Neural cell (in vitro differentiated cells): ENCODE measurements at regions not wholly inside any gene's neighbourhood (a gene's known extent, or its start where the extent isn't known, plus 50 kb on each side); places are given as distances from the start of the nearest gene placed in this dataset.

Experiments
- H2AFZ ChIP-seq: fragments of 200-600, 300-800 bp; sonication (generic), shearing (Covaris generic); 2 replicates; pipeline ENCODE4 v1.6.0; 2014; ENCODE audit warnings: low read depth, mild to moderate bottlenecking, antibody characterized with exemption, low read length, moderate library complexity
- H3F3A ChIP-seq: fragments of 200-600 bp; shearing (Covaris generic); 2 replicates; pipeline ENCODE4 v1.6.1; 2016; ENCODE audit warnings: mild to moderate bottlenecking, moderate library complexity, mixed read lengths, antibody characterized with exemption, low read length; ENCODE audit not compliant: insufficient read depth, poor library complexity, severe bottlenecking
- H3K27ac ChIP-seq: fragments of 200-600, 300-800 bp; sonication (generic), shearing (Covaris generic); 2 replicates; pipeline ENCODE4 v1.5.1; 2014; ENCODE audit warnings: mild to moderate bottlenecking, low read length, moderate library complexity
- H3K27me3 ChIP-seq: fragments of 300-800, 200-600 bp; sonication (generic), shearing (Covaris generic); 2 replicates; pipeline ENCODE4 v1.6.0; 2014; ENCODE audit warnings: mild to moderate bottlenecking, low read depth, low read length, moderate library complexity; ENCODE audit not compliant: insufficient read depth
- H3K36me3 ChIP-seq: fragments of 300-800, 200-600 bp; sonication (generic), shearing (Covaris generic); 2 replicates; pipeline ENCODE4 v1.5.1; 2014; ENCODE audit warnings: mild to moderate bottlenecking, antibody characterized with exemption, low read length, moderate library complexity; ENCODE audit not compliant: insufficient read depth
- H3K4me2 ChIP-seq: fragments of 300-800, 200-600 bp; sonication (generic), shearing (Covaris generic); 2 replicates; pipeline ENCODE4 v1.6.0; 2014; ENCODE audit warnings: mild to moderate bottlenecking, low read length
- H3K4me3 ChIP-seq: fragments of 300-800, 200-600 bp; sonication (generic), shearing (Covaris generic); 2 replicates; pipeline ENCODE4 v1.5.1; 2014; ENCODE audit warnings: mild to moderate bottlenecking, low read length, moderate library complexity
- H3K79me2 ChIP-seq: fragments of 200-600 bp; shearing (Covaris generic); replicated peaks from 2 replicates; pipeline ENCODE4 v1.6.0; 2014; ENCODE audit warnings: mild to moderate bottlenecking, low read length, moderate library complexity; ENCODE audit not compliant: insufficient read depth
- H3K9ac ChIP-seq: fragments of 300-800, 200-600 bp; sonication (generic), shearing (Covaris generic); 2 replicates; pipeline ENCODE4 v1.6.1; 2016; ENCODE audit warnings: mild to moderate bottlenecking, low read length, mixed read lengths
- H3K9me2 ChIP-seq: fragments of 200-600 bp; shearing (Covaris generic); 2 replicates; pipeline ENCODE4 v1.6.1; 2016; ENCODE audit warnings: mild to moderate bottlenecking, low read length, mixed read lengths; ENCODE audit not compliant: insufficient read depth
- H3K9me3 ChIP-seq: fragments of 200-600, 300-800 bp; sonication (generic), shearing (Covaris generic); 2 replicates; pipeline ENCODE4 v1.6.1; 2016; ENCODE audit warnings: mild to moderate bottlenecking, mixed run types, low read length, moderate library complexity, mixed read lengths
- H4K20me1 ChIP-seq: fragments of 200-600 bp; shearing (Covaris generic); 2 replicates; pipeline ENCODE4 v1.6.1; 2016; ENCODE audit warnings: mild to moderate bottlenecking, mixed run types; ENCODE audit not compliant: insufficient read depth
- EP300 ChIP-seq: fragments of 450-650 bp; conservative IDR thresholded peaks from 2 replicates; pipeline ENCODE4 v1.6.1; 2014; ENCODE audit warnings: antibody characterized with exemption, mild to moderate bottlenecking, moderate library complexity; ENCODE audit not compliant: poor library complexity, severe bottlenecking
- EZH2 ChIP-seq: fragments of 200-600, 300-800 bp; shearing (Covaris generic), sonication (generic); IDR thresholded peaks from 2 replicates; pipeline ENCODE4 v1.6.1; 2014; ENCODE audit warnings: antibody characterized with exemption, low read length, borderline replicate concordance, mild to moderate bottlenecking; ENCODE audit not compliant: insufficient read depth, poor library complexity, severe bottlenecking
- MXI1 ChIP-seq: fragments of 450-650 bp; conservative IDR thresholded peaks from 2 replicates; pipeline ENCODE4 v1.6.1; 2014; ENCODE audit warnings: antibody characterized with exemption, mild to moderate bottlenecking; ENCODE audit not compliant: poor library complexity, severe bottlenecking
- POLR2AphosphoS5 ChIP-seq: IDR thresholded peaks from 2 replicates; pipeline ENCODE4 v1.6.1; 2012
- RAD21 ChIP-seq: fragments of 450-650 bp; conservative IDR thresholded peaks from 2 replicates; pipeline ENCODE4 v1.6.1; 2014; ENCODE audit warnings: antibody characterized with exemption, mild to moderate bottlenecking, moderate library complexity
- SMC3 ChIP-seq: fragments of 450-650 bp; conservative IDR thresholded peaks from 2 replicates; pipeline ENCODE4 v1.6.1; 2014; ENCODE audit warnings: antibody characterized with exemption, mild to moderate bottlenecking, moderate library complexity; ENCODE audit not compliant: poor library complexity
- TAF1 ChIP-seq: IDR thresholded peaks from 2 replicates; pipeline ENCODE4 v1.6.1; 2012; ENCODE audit warnings: low read depth
- TF ChIP-seq, protein P1 (sequence below): IDR thresholded peaks from 2 replicates; pipeline ENCODE4 v1.6.1; 2012; ENCODE audit warnings: borderline replicate concordance
- TF ChIP-seq, protein P2 (sequence below): fragments of 450-650 bp; IDR thresholded peaks from 2 replicates; pipeline ENCODE4 v1.5.1; 2014; ENCODE audit warnings: antibody characterized with exemption, mild to moderate bottlenecking, moderate library complexity; ENCODE audit not compliant: poor library complexity, severe bottlenecking

DNA sequence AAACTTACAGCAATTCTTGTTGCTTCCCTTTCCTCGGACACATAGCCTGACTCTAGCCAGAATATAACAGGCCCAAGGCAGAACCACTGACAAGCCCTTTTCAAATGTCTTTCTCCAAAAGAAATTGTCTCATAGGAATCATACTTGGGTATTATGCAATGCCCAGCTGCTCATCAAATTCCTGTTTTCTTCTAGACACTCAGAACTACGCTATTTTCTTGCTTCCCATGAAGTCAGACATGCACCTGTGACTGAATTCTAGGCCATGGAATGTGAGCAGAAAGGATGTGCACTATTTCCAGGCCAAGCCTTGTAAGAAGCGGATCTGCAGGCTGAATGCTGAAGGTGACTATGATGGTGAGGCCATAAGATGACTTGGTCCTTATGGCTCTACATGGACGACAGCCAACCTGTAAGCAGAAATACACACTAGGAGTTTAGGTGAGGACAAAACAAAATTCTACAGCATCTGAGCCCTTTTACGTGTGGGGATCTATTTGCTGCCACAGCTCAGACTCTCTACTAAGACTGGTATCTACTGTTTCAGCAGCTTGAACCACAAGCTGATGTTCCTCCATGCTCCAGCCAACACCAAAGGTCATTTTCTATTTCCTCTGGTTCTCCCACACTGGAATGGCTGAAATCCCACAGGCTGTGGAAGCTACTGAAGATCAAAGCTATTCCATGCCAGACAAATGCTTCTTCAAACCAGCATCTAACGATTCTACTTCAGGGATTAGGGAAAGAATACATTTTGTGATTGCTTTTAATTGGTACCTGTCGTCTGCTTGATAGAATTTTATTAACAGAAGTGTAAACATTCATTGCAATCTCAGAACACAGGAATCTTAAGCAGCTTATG is 378.7 kb downstream of the RBM43 start:
- H3K27me3 ChIP-seq = no peaks in the 10 kb centered on the region
- no peak overlapping the region for H3K27ac ChIP-seq
- no peaks in the 10 kb centered on the region for H4K20me1 ChIP-seq
- no peaks in the 10 kb centered on the region for H3K36me3 ChIP-seq
- no peak overlapping the region for H3K9ac ChIP-seq
- no peaks in the 10 kb centered on the region for H3K79me2 ChIP-seq
- H3K4me2 ChIP-seq = no peak overlapping the region
- no peak overlapping the region for H3K4me3 ChIP-seq
- H3F3A ChIP-seq = no peaks in the 10 kb centered on the region
- no peaks in the 10 kb centered on the region for H3K9me2 ChIP-seq
- H2AFZ ChIP-seq = no peak overlapping the region
- H3K9me3 ChIP-seq = no peaks in the 10 kb centered on the region
- TF ChIP-seq, protein P1, sequence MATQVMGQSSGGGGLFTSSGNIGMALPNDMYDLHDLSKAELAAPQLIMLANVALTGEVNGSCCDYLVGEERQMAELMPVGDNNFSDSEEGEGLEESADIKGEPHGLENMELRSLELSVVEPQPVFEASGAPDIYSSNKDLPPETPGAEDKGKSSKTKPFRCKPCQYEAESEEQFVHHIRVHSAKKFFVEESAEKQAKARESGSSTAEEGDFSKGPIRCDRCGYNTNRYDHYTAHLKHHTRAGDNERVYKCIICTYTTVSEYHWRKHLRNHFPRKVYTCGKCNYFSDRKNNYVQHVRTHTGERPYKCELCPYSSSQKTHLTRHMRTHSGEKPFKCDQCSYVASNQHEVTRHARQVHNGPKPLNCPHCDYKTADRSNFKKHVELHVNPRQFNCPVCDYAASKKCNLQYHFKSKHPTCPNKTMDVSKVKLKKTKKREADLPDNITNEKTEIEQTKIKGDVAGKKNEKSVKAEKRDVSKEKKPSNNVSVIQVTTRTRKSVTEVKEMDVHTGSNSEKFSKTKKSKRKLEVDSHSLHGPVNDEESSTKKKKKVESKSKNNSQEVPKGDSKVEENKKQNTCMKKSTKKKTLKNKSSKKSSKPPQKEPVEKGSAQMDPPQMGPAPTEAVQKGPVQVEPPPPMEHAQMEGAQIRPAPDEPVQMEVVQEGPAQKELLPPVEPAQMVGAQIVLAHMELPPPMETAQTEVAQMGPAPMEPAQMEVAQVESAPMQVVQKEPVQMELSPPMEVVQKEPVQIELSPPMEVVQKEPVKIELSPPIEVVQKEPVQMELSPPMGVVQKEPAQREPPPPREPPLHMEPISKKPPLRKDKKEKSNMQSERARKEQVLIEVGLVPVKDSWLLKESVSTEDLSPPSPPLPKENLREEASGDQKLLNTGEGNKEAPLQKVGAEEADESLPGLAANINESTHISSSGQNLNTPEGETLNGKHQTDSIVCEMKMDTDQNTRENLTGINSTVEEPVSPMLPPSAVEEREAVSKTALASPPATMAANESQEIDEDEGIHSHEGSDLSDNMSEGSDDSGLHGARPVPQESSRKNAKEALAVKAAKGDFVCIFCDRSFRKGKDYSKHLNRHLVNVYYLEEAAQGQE = no peak
- no peak for TF ChIP-seq SMC3
- no peak for TF ChIP-seq TAF1
- TF ChIP-seq RAD21 = no peak
- TF ChIP-seq EP300 = no peak
- TF ChIP-seq, protein P2, sequence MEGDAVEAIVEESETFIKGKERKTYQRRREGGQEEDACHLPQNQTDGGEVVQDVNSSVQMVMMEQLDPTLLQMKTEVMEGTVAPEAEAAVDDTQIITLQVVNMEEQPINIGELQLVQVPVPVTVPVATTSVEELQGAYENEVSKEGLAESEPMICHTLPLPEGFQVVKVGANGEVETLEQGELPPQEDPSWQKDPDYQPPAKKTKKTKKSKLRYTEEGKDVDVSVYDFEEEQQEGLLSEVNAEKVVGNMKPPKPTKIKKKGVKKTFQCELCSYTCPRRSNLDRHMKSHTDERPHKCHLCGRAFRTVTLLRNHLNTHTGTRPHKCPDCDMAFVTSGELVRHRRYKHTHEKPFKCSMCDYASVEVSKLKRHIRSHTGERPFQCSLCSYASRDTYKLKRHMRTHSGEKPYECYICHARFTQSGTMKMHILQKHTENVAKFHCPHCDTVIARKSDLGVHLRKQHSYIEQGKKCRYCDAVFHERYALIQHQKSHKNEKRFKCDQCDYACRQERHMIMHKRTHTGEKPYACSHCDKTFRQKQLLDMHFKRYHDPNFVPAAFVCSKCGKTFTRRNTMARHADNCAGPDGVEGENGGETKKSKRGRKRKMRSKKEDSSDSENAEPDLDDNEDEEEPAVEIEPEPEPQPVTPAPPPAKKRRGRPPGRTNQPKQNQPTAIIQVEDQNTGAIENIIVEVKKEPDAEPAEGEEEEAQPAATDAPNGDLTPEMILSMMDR = no peak
- TF ChIP-seq MXI1 = no peak
- no peak for TF ChIP-seq EZH2
- TF ChIP-seq POLR2AphosphoS5 = no peak

DNA sequence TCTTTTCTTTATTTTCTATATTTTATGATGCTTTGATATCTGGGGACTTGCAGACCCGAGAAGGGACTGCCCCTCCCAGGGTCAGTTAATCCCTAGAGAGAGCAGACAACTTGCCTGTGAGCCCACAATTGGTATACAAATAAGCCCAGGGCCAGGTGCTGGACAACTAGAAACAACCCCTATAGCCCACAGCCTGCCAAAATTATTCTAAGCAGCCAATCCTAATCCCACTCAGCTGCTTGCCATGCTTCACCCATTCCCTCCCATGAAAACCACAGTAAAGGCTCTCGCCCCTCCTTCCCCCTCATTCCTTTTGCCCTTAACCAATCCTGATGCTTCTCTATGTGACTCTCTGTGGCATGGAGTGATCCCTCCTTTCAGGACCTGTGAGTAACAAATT is 380.7 kb downstream of the RBM43 start:
- H3K27ac ChIP-seq = no peak overlapping the region
- H3K9me3 ChIP-seq = no peaks in the 10 kb centered on the region
- H3K9ac ChIP-seq = no peak overlapping the region
- no peaks in the 10 kb centered on the region for H3K9me2 ChIP-seq
- no peaks in the 10 kb centered on the region for H3K79me2 ChIP-seq
- no peaks in the 10 kb centered on the region for H3K36me3 ChIP-seq
- H2AFZ ChIP-seq = no peak overlapping the region
- H3K27me3 ChIP-seq = no peaks in the 10 kb centered on the region
- H3K4me2 ChIP-seq = no peak overlapping the region
- H3K4me3 ChIP-seq = no peak overlapping the region
- H3F3A ChIP-seq = no peaks in the 10 kb centered on the region
- TF ChIP-seq SMC3 = no peak
- no peak for TF ChIP-seq EZH2
- no peak for TF ChIP-seq RAD21
- TF ChIP-seq, protein P1 = no peak
- H4K20me1 ChIP-seq = no peaks in the 10 kb centered on the region
